Neutrophil (primary cell): ENCODE measurements at regions not wholly inside any gene's neighbourhood (a gene's known extent, or its start where the extent isn't known, plus 50 kb on each side); places are given as distances from the start of the nearest gene placed in this dataset.

ENCODE experiments used
- H3K27ac ChIP-seq: fragments of 200-600 bp; sonication (generic); 2 replicates; pipeline ENCODE4 v1.5.1; 2016; ENCODE audit warnings: mild to moderate bottlenecking, moderate library complexity
- H3K27me3 ChIP-seq: fragments of 200-600 bp; sonication (generic); 2 replicates; pipeline ENCODE4 v1.6.0; 2016; ENCODE audit warnings: mild to moderate bottlenecking
- H3K36me3 ChIP-seq: fragments of 200-600 bp; sonication (generic); 2 replicates; pipeline ENCODE4 v1.5.1; 2017
- H3K4me1 ChIP-seq, 2 experiments: fragments of 200-600 bp in 1 of 2; sonication (generic) in 1 of 2; 1 replicate in 1 of 2; 2 replicates in 1 of 2; pipeline versions ENCODE4 v1.5.1 to v1.6.1; 2013 to 2016; ENCODE audit warnings: low read depth in 1 of 2, low read length in 1 of 2, mild to moderate bottlenecking in 1 of 2, moderate library complexity in 1 of 2; ENCODE audit not compliant: control insufficient read depth in 1 of 2, insufficient read depth in 1 of 2
- H3K4me3 ChIP-seq, 2 experiments: fragments of 200-600 bp in 1 of 2; sonication (generic) in 1 of 2; 1 replicate in 1 of 2; 2 replicates in 1 of 2; pipeline ENCODE4 v1.5.1; 2013 to 2016; ENCODE audit warnings: low read depth in 1 of 2, low read length in 1 of 2, mild to moderate bottlenecking in 1 of 2, moderate library complexity in 1 of 2
- H3K9me3 ChIP-seq: fragments of 200-600 bp; sonication (generic); 2 replicates; pipeline ENCODE4 v1.5.1; 2016
- TF ChIP-seq, protein P1 (sequence below): fragments of 200-600 bp; sonication (generic); IDR thresholded peaks from 2 replicates; pipeline ENCODE4 v1.5.1; 2016; ENCODE audit warnings: antibody characterized with exemption

DNA sequence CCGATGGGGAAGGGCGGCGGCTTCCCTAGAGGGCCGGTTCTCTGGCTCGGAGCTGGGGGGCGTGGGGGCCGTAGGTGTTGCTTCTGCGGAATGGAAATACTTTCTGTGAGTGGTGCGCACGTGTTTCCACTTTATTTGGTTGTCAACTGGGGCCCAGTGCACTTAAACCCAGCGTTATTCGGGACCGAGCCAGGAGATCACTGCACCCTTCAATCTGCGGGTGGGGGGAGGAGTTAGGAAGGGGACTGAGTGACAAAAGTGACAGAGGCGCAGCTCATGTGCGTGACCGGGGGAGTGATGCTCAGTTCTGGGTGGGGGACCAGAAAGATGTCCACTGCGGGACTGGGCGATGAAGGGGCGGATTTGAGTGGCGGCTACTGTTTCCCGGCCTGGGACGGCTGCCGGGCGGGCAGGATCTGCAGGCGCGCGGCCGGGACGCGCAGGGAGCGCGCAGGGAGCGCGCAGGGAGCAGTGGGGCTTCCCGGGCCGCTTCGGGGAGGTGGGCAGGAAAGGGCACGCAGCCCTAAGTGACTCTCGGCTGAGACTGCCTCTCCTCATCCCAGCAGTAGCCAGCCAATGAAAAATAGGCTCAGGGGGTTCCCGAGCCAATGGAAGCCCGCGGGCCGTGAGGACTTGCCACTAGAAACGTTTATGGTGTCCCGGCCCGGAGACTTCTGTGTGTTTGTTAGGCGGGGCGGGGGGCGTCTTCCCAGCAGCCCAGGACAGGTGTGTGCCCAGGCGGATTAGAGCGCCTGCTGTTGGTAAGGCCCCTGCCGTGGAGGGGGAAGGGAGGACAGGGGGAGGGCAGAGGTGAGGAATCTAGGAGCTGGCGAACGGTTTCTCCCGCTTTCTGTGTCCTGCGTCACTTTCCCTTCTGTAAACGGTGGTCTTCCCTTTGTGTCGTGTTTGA is 54.3 kb upstream of the KDM7A start:
- H3K27ac ChIP-seq = peak overlapping the region; percentile 98
- H3K4me1 ChIP-seq = peaks cover 33 to 40% of the 10 kb centered on the region in 2 experiments
- no peaks in the 10 kb centered on the region for H3K9me3 ChIP-seq
- TF ChIP-seq, protein P1, sequence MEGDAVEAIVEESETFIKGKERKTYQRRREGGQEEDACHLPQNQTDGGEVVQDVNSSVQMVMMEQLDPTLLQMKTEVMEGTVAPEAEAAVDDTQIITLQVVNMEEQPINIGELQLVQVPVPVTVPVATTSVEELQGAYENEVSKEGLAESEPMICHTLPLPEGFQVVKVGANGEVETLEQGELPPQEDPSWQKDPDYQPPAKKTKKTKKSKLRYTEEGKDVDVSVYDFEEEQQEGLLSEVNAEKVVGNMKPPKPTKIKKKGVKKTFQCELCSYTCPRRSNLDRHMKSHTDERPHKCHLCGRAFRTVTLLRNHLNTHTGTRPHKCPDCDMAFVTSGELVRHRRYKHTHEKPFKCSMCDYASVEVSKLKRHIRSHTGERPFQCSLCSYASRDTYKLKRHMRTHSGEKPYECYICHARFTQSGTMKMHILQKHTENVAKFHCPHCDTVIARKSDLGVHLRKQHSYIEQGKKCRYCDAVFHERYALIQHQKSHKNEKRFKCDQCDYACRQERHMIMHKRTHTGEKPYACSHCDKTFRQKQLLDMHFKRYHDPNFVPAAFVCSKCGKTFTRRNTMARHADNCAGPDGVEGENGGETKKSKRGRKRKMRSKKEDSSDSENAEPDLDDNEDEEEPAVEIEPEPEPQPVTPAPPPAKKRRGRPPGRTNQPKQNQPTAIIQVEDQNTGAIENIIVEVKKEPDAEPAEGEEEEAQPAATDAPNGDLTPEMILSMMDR = peak; percentile 20
- no peaks in the 10 kb centered on the region for H3K36me3 ChIP-seq
- peak overlapping the region; percentile 87 to 98 for H3K4me3 ChIP-seq
- peaks cover 17% of the 10 kb centered on the region for H3K27me3 ChIP-seq

DNA sequence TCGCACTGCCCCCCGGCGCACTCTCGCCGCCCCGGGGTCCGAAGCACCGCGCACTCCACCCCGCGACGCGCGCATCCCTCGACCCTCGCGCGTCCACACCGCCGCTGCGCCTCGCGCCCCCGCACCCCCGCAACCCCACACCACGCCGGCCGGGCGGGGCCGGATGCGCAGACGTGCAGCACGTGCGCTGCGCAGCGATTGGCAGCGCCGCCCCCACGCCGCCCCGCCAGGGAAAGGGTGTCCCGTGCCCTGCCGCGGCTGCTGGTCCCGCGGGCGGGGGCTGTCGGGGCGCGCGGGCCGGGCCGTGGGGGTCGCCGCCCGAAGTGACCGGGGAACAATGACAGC is 53.7 kb upstream of the KDM7A start:
- Histone ChIP-seq H3K27ac (peak overlapping the region; percentile 98), H3K27me3 (peaks cover 17% of the 10 kb centered on the region), H3K36me3 (no peaks in the 10 kb centered on the region), H3K4me3 (peak overlapping the region; percentile 87 to 98), H3K4me1 (peaks cover 33 to 40% of the 10 kb centered on the region in 2 experiments), H3K9me3 (no peaks in the 10 kb centered on the region)
- TF ChIP-seq, protein P1 = no peak

DNA sequence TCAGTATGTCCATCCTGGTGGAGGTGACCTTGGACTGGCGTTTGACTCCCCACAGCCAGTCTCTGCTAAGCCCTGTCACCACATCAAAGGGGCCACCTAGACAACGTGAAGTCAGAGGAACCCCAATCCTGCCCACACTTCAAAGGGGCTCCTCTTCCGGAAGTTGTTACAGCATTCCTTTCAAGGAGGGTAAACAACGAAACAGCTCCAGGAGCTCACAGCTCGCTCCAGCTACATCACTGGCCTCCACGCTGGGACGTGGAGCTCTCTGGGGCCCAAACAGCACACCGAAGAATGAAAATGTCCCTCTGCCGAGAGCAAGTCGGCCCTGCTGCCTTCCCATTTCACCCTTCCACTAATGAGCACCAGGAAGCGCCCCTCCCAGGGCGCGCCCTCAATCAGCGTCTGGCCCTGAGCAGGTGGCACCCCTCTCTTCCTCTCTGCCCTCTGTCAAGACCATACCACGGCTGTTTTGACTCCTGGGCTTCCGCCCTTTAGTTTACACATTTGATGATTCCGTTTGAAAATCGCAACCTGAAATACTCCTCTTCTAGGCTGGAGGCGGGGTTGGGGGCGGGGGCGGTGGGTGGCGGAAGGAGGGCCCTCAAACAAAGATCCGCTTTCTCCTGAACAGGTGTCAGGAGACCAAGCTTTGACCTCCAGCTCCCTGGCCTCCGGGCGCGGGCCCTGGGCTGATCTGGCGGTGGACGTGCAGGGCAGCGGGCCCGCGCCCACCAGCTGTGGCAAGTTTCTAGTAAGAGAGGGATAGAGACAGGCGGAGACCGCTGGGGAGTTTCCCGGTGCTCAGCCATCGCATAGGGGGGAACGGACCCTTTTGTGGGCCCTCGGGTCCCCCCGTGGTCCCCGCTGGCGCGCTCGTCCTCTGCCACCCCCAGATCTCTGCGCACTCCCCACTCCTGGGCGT is 53.1 kb upstream of the KDM7A start:
- peaks cover 17% of the 10 kb centered on the region for H3K27me3 ChIP-seq
- peak overlapping the region; percentile 87 to 98 for H3K4me3 ChIP-seq
- H3K36me3 ChIP-seq = no peaks in the 10 kb centered on the region
- no peaks in the 10 kb centered on the region for H3K9me3 ChIP-seq
- peak overlapping the region; percentile 98 for H3K27ac ChIP-seq
- peaks cover 33 to 40% of the 10 kb centered on the region in 2 experiments for H3K4me1 ChIP-seq
- TF ChIP-seq, protein P1 = no peak

DNA sequence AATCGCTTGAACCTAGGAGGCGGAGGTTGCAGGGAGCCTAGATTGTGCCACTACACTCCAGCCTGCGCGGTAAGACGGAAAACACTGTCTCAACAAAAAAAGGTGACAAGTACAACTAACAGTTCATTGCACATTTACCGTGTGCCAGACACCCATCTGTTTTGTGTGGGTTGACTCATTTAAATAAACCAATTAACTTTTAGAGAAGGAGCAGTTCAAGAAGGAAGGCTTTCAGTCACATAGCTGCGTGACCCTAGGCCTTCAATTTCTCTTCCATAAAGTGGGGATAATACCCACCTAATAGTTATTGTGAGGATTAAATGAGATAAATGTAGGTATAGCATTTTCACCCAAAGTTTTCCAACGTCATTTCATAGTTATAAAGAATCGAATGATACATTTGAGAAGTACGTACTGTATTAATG is 52.3 kb upstream of the KDM7A start:
- Histone ChIP-seq H3K4me3 (peak overlapping the region; percentile 87 to 98), H3K27ac (peak overlapping the region; percentile 98), H3K4me1 (peaks cover 33 to 40% of the 10 kb centered on the region in 2 experiments), H3K9me3 (no peaks in the 10 kb centered on the region), H3K36me3 (no peaks in the 10 kb centered on the region), H3K27me3 (peaks cover 17% of the 10 kb centered on the region)
- TF ChIP-seq, protein P1 = no peak
